22Rv1 (cell line): ENCODE measurements at regions not wholly inside any gene's neighbourhood (a gene's known extent, or its start where the extent isn't known, plus 50 kb on each side); places are given as distances from the start of the nearest gene placed in this dataset.

ENCODE experiments used
- ZFX ChIP-seq: fragments of 450-650 bp; IDR thresholded peaks from 2 replicates; pipeline ENCODE4 v1.6.1; 2017; ENCODE audit warnings: antibody characterized with exemption, borderline replicate concordance
- TF ChIP-seq, protein P1 (sequence below): fragments of 450-650 bp; IDR thresholded peaks from 2 replicates; pipeline ENCODE4 v1.5.1; 2017; ENCODE audit warnings: mild to moderate bottlenecking

DNA sequence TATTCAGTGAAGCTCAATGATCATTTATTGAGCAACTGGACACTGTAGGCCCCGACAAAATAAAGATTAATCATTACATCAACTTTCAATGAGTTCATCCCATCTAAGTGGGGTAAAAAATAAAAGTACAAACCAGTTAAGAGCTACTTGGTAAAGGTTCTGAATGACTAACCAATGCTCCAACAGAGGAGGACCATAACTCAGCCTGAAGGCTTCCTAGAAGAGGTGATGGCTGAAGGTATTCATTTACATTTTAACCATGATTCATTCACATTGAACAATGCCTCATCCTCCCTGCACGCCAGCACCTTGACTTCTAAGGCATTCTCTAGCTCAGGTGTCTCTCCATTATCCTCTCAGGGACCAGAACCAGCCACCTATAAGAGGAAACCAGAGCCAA lies 201.4 kb downstream of the ZNF462 start:
- TF ChIP-seq, protein P1, sequence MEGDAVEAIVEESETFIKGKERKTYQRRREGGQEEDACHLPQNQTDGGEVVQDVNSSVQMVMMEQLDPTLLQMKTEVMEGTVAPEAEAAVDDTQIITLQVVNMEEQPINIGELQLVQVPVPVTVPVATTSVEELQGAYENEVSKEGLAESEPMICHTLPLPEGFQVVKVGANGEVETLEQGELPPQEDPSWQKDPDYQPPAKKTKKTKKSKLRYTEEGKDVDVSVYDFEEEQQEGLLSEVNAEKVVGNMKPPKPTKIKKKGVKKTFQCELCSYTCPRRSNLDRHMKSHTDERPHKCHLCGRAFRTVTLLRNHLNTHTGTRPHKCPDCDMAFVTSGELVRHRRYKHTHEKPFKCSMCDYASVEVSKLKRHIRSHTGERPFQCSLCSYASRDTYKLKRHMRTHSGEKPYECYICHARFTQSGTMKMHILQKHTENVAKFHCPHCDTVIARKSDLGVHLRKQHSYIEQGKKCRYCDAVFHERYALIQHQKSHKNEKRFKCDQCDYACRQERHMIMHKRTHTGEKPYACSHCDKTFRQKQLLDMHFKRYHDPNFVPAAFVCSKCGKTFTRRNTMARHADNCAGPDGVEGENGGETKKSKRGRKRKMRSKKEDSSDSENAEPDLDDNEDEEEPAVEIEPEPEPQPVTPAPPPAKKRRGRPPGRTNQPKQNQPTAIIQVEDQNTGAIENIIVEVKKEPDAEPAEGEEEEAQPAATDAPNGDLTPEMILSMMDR, result no peak
- TF ChIP-seq ZFX, result no peak
